ENCODE measurements at regions not wholly inside any gene's neighbourhood (a gene's known extent, or its start where the extent isn't known, plus 50 kb on each side); places are given as distances from the start of the nearest gene placed in this dataset.

- TF ChIP-seq CTCF (IDR thresholded peaks at IDR 0.05; ENCODE audit: control insufficient read depth, extremely low read depth, insufficient read depth): no peak
- DNase-seq (ENCODE audit: low read depth): no peak
Observed at GRCh38 chr9:117541181-117541580, 126.3 kb upstream of the ASTN2 start.

DNA sequence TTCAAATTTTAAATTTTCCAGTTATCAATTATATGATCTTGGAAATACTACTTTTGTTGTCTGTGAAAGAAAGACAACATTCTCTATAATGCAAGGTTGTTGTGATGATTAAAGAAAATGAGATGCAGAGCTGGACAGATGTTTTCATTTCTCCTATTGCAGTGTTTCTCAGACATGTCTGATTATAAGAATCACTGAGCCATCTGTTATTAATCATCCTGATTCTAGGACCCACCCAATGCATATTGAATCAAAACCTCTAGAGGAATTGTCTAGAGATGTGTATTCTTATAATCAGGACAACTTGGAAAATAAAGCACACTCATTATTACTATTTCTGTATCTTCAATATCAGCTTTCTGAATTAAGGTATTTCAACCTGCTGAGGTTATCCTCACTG lies 121.1 kb upstream of the ASTN2 start:
- TF ChIP-seq CTCF (IDR thresholded peaks at IDR 0.05; ENCODE audit: control insufficient read depth, extremely low read depth, insufficient read depth): no peak
- DNase-seq (ENCODE audit: low read depth): no peak
- H3K4me3 ChIP-seq (ENCODE audit: low read depth, low read length): no peak overlapping the region

More at GRCh38 chr9:117541181-117541580, 126.3 kb upstream of the ASTN2 start:
- no peak overlapping the region for H3K4me3 ChIP-seq (ENCODE audit: low read depth, low read length)

DNA sequence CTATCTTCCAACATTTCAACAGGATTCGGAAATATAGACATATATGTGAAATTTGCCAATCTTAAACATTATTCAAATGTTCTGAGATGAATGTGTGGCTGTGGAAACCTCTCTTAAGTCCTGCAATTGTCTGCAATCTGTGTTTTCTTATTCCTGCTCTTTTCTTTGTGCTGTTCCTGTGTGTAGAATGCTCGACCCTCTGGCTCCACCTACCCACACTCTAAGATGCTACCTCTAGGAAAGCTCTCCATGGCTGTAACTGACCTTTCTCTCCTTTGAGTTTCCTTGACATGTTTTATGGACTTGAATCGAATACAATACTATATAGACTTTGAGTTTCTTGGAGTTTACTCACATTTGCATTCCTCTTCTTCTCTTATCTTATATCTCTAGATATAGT lies 120.6 kb upstream of the ASTN2 start:
- H3K4me3 ChIP-seq (ENCODE audit: low read depth, low read length): no peak overlapping the region
- DNase-seq (ENCODE audit: low read depth): no peak
- no peak for TF ChIP-seq CTCF (IDR thresholded peaks at IDR 0.05; ENCODE audit: control insufficient read depth, extremely low read depth, insufficient read depth)

DNA sequence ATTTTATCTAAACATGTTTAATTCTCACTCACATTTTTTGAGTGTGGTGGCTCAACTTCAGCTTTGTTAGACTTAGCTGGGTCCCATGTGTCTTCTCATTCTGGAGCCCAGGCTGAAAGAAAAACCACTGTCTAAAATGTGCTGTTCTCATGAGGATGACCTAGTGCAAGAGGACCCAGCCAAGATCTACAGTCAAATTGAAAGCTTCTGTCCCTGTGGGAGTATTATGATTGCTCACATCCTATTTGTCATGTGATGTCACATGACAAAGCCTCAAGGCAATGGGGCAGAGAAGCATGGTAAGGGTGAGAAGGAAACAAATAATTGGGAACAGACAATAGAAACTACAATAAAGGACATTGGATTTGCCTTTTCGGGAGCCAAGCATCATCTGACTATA lies 113.4 kb upstream of the ASTN2 start:
- TF ChIP-seq CTCF (IDR thresholded peaks at IDR 0.05; ENCODE audit: control insufficient read depth, extremely low read depth, insufficient read depth): no peak
- DNase-seq (ENCODE audit: low read depth): no peak
- no peak overlapping the region for H3K4me3 ChIP-seq (ENCODE audit: low read depth, low read length)

DNA sequence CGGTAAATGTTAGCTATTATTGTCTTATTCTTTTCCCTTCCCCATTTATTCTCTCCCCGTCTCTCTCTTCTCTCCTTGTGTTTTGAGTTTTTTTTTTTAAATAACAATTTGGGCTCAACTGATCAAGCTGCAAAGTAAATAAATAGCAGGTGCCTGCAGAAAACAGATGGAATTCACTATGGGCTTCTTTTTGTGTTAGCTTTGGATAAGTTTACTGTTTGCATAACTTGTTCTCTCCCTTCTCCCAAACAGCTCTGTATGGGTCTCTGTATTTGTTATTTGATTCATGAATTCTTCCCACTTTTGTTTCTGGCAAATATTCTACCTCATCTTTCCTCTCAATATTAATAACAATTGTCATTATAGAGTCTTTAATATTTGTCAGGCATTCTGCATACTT lies 111.8 kb upstream of the ASTN2 start:
- DNase-seq (ENCODE audit: low read depth): no peak
- H3K4me3 ChIP-seq (ENCODE audit: low read depth, low read length): no peak overlapping the region
- TF ChIP-seq CTCF (IDR thresholded peaks at IDR 0.05; ENCODE audit: control insufficient read depth, extremely low read depth, insufficient read depth): no peak

GRCh38 chr9:117523531-117524153 lies 108.8 kb upstream of the ASTN2 start:
- H3K4me3 ChIP-seq (ENCODE audit: low read depth, low read length): no peak overlapping the region
- no peak for DNase-seq (ENCODE audit: low read depth)
- TF ChIP-seq CTCF (IDR thresholded peaks at IDR 0.05; ENCODE audit: control insufficient read depth, extremely low read depth, insufficient read depth): no peak

DNA sequence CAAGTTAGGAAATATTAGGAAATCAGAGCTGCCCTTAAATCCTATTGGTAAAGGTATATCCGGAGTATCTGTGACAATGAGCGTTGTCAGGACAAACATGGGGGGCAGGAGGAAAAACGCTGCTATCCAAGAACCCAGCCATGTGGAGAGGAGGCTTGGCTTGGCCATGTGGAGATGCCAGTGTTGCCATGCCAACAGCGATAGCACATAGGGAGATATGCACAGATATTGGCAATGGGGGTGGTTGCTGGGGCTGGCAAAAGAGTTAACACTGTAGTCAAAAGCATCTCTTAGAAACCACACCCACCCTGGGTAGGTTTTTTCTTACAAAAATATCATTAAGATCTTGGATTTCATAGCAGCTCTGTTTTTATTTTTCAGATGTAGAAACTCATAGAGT lies 106.4 kb upstream of the ASTN2 start:
- no peak overlapping the region for H3K4me3 ChIP-seq (ENCODE audit: low read depth, low read length)
- no peak for TF ChIP-seq CTCF (IDR thresholded peaks at IDR 0.05; ENCODE audit: control insufficient read depth, extremely low read depth, insufficient read depth)
- no peak for DNase-seq (ENCODE audit: low read depth)

All from LNCaP clone FGC (cell line).